COLO829 (cell line): ENCODE measurements at regions not wholly inside any gene's neighbourhood (a gene's known extent, or its start where the extent isn't known, plus 50 kb on each side); places are given as distances from the start of the nearest gene placed in this dataset.
"Not testable (repeated sequence)": the region's sequence is repeated elsewhere in the genome, so short reads cannot be mapped to it uniquely, and the experiment has no call there.

ENCODE experiments used
- DNase-seq: peaks from one replicate; pipeline ENCODE4 v3.0.0; 2012; ENCODE audit warnings: low spot score

DNA sequence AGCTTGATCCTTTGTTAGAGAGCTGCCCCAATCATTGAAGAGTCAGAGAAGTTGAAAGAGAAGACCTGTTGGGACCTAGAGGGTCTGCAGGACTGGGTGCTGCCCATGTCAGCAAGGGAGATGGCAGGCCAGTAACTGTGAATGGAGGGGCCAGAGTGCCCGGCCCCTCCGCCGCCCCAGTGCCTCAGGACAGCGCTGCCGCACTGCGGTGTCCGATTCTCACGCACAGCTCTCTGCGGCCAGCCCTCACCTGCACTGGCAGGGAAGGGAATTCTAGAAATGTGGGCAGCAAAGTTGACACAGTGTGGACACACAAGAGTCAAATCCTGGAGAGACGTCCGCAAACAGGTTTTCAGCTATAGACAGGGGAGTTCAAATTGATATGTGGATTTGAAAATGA is 373.5 kb downstream of the TCERG1L start:
- DNase-seq: no peak

GRCh38 chr10:130938891-130939290 is 372.6 kb downstream of the TCERG1L start:
- not testable (repeated sequence) for DNase-seq

GRCh38 chr10:130941886-130942285 is 369.6 kb downstream of the TCERG1L start:
- no peak for DNase-seq

DNA sequence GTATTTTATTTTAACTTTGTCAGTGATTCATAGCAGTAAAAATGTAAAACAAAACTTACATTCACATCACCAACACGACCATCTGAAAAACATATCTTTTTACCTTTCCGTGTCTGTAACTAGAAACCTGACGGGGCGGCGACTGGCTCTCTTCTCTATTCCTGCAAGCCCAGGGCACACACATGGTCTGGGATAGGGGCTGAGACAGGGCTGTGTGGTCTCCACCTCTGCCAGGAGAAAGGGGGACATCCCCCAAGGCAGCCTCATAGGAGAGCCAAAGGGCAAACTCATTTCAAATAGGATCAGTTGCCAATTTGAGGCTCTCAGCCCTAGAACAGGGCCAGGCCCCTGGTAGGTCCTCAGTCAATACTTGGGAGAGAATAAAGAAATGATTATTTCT is 359.4 kb downstream of the TCERG1L start:
- DNase-seq: no peak

- DNase-seq: no peak
These were observed 357.1 kb downstream of the TCERG1L start for GRCh38 chr10:130954326-130954905.

DNA sequence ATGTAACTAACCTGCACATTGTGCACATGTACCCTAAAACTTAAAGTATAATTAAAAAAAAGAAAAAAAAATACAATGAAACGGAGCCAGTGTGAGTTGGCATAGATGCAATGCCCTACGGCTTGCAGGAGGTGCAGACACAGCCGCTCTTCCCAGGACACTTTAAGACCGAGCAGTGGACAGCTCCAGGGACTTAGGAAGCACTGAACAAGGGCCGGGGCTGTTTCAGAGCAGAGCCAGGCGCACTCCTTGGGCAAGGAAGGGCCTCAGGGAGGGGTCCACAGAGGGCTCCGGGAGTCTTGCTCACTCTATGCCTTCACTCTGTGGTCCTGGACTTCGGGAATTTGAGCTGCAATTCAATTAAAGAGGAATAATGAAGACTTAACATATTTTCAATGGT is 355.3 kb downstream of the TCERG1L start:
- no peak for DNase-seq

DNA sequence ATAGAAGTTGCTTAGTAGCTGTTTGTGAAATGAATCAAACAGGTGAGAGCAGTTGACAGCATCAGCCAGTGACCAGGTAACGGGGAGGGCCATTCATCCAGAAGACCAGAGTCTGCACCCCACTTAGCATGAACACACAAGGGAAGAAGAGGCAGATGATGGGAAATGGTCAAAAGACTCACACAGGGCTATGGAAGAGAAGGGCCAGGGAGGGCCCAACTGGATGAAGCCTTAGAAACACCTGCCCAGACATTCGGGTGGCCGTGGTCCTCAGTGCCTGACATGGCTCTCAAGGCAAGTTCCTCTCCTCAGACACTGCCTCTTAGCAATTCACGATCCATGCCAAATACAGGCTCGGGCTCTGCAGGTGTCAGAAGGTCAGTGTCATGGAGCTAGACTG is 354.1 kb downstream of the TCERG1L start:
- no peak for DNase-seq

DNA sequence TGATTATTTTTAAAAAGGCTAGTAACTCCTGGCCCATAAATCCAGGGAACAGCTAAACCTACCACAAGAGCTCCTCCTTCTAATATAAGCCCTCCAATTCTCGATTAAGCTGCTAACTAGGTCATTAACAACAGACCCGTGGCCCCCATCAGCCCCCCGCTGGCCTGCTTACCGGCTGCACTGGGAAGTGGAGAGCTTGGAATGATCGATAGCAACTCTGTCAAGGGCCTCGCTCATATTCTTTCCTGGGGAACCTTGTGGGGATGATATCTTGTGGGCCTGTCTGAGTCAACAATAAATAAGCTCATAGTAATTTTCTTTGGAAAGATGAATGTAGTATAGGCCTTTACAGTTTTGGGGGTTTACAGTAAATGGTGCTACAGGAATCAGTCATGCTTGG is 353.5 kb downstream of the TCERG1L start:
- DNase-seq: no peak

- DNase-seq: no peak
These were observed 352.4 kb downstream of the TCERG1L start for GRCh38 chr10:130958981-130959751.

GRCh38 chr10:130959752-130960195 is 351.7 kb downstream of the TCERG1L start:
- DNase-seq: no peak

- no peak for DNase-seq
These were observed 351.0 kb downstream of the TCERG1L start for GRCh38 chr10:130960531-130960930.

DNA sequence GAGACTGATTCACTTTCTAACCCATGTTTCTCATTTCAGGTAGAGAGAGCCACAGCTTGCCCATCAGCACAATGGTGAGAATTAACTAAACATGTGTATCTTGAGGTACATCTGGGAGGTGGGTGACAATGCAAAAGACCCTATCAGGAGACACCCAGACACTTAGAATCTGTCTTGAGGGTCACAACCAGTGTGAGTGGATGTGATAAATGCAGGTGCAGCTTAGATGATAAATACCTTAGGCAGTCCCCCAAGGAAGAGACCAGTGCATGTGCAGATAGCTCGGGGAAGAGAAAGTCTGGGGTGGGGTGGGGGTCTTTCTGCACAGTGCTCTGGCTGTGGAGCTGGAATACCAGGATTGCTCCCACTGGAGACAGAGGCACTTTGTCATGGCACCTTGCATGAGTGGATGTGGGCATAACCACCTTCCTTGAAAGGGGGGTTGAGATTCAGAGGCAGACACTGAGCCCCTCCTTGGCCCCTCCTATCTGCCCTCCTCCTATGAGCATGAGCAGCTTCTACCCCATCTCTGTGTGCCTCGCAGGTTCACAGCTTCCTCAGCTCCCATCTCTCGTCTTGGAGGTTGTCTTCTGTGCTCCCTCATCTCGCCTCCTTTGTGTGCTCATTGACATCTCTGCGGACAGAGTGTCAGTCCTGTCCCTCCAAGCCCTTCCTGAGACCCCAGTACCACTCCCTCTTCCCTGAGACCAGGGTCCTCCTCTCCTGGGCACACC is 349.8 kb downstream of the TCERG1L start:
- no peak for DNase-seq

DNA sequence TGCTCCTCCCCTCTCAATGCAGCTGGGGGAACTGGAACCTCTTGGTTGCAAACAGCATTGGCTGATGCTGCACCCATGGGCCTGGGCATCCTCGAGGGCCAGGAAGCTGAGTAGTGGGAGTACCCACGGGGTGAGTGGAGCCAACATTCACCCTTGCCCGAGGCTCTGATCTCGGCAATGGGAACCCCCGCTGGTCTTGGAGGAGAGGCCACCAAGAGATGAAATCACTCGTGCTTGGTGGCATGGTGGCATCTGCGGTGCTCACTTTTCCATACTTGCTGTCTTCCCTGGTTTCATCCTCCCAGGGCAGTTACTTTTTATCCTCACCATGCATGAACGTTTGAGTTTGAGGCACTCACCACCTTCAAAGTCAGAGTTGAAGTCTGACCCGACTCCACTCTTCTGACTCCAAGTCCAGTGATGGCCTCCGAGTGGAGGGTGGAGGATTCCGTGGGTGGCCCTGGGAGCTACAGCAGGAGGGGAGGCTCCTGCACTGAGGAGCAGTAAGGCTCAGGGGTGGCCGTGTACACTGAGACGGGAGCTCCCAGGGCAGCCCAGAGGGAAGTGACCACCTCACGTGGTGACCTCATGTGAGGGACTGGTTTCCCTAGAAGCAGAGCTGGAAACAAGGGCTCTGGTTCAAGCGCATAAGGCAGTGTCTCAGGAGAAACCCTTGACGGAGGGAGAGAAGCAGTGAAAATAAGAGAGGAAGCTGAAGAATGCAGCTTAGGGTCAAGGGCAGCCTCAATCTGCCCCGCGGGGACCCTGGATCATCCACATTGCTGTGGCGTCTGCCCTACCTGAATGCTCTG is 349.1 kb downstream of the TCERG1L start:
- no peak for DNase-seq

DNA sequence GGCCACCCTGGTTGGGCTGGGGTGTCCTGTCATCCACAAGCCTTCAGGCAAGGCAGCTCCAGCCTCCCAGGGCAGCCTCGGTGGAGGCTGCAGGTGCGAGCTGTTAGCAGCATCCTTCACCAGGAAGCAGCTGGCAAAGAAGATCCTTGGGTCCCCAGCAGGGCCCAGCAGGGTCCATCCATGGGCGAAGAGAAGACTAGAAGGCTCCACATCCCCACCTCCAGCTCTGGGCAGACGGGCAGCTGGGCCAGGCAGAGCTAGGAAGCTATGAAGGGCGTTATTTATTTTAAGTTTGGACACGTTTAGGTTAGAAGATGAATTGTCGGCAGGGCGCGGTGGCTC is 348.5 kb downstream of the TCERG1L start:
- DNase-seq: no peak

GRCh38 chr10:130963786-130964522 is 347.6 kb downstream of the TCERG1L start:
- no peak for DNase-seq

DNA sequence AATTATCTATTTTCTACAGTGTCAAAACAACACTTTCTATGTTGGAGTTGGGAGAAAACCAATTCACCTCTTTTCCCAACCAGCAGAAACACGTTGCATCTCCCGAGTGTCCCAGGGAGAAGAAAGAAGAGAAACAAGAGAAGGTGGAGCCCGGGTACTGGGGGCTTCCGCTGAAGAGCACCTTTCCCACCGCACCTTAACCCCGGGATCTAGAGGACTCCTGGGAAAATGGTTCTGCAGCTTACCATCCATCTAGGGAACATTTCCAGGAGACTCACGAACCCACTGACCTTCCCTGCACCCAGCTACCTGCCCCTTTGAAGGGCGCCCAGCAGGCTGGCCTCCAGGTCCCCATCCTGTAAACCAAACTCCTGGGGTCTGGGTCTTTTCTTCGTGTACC is 346.8 kb downstream of the TCERG1L start:
- no peak for DNase-seq

- DNase-seq: no peak
These were observed 344.4 kb downstream of the TCERG1L start for GRCh38 chr10:130967161-130967560.

DNA sequence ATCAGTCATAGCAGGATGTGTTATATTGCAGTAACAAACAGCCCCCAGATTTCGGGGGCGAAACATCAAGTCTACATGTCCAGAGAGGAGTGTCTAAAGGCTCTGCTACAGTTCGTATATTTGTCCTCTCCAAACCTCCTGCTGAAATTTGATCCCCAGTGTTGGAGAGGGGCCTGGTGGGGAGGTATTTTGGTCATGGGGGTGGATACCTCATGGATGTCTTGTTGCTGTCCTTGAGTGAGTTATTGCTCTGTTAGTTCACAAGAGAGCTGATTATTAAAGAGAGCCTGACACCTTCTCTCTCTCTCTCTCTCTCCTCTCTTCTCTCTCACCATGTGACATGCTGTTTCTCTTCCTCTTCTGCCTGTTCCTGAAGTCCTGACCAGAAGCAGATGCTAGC is 343.7 kb downstream of the TCERG1L start:
- DNase-seq: no peak

GRCh38 chr10:130968511-130968910 is 343.0 kb downstream of the TCERG1L start:
- DNase-seq: no peak

DNA sequence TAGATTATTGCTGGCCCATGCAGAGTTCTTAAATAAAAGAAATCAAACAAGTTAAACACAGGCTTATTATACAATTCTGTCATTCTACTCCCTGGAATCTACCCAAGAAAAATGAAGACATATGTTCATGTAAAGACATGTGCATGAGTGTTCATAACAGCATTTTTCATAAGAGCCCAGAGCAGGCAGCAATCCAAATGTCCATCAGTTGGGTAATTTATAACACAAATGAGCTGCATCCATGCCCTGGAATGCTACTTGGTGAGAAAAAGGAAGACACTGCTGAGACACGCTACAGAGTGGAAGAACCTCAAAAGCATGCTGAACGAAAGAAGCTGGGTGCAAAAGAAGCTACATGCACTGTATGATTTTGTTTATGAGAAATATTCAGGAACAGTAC is 342.6 kb downstream of the TCERG1L start:
- DNase-seq: no peak

DNA sequence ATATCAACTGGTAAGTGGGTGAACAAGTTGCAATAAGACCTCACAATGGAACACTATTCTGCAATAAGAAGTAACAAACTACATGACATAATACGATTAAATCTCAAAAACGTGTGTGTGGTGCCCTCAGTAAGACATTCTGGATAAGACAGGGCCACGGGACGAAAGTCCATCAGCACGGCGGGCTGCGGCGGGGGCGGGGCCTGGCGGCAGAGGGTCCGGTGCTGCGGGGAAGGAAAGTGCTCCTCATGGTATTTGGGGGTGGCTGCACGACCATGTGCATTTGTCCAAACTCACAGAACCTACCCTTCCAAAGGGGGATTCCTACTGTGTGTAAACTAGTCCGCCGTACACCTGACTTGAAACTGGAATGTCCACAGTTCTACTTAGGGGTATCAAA is 341.8 kb downstream of the TCERG1L start:
- no peak for DNase-seq
